ENCODE measurements at regions not wholly inside any gene's neighbourhood (a gene's known extent, or its start where the extent isn't known, plus 50 kb on each side); places are given as distances from the start of the nearest gene placed in this dataset.

DNA sequence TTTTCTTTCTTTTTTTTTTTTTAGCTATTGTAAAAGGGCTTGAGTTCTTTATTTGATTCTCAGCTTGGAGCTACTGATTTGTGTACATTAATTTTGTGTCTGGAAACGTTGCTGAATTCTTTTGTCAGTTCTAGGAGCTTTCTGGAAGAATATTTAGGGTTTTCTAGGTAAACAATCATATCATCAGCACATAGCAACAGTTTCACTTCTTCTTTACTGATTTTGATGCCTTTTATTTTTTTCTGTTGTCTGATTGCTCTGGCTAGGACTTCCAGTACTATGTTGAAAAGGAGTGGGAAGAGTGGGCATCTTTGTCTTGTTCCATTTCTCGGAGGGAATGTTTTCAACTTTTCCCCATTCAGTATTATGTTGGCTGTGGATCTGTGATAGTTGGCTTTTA lies 292.2 kb downstream of the GABRG1 start:
- intact Hi-C loops (cut with DNase I): no loop called here
- DNase-seq (ENCODE audit: missing footprints) (no peak), ATAC-seq (no peak)

DNA sequence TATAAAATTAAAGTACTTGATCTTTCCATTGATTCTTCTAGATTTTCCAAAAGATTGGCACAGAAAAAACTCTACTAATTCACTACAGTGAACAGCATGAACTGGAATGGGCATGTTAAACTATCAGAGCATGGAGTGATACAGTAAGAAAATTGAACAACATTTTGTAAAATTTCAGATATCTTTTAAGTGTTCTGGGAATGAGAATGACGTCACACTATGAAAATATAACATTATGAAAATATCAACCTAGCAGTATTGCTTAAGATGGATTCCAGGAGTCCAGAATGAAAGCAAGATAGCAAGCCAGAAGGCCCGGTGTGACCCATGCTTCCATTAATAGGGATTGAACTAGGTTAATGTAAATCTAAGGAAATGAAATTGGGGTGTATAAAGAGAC lies 319.9 kb downstream of the GABRG1 start:
- ATAC-seq (no peak), DNase-seq (ENCODE audit: missing footprints) (no peak)
- intact Hi-C loops (cut with DNase I): no loop called here

DNA sequence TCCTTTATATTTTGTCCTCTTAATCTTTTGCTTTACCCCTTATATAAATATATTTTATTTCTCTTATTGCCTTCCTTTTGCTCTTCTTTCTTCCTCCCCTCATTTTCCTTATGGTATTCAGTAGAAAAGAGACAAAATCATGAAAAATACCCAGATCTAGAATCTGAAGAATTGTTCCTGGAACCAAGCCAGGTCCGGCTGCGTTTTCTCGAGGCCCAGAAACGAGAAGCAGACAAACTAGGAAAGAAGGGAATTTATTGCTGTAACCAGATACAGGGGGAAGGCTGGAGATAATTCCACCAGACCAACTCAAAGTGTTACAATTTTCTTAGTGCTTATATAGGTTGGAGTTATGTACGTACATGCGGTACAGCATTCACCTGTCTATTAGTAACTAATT lies 328.7 kb downstream of the GABRG1 start:
- no peak for ATAC-seq
- intact Hi-C loops (cut with DNase I): no loop called here

DNA sequence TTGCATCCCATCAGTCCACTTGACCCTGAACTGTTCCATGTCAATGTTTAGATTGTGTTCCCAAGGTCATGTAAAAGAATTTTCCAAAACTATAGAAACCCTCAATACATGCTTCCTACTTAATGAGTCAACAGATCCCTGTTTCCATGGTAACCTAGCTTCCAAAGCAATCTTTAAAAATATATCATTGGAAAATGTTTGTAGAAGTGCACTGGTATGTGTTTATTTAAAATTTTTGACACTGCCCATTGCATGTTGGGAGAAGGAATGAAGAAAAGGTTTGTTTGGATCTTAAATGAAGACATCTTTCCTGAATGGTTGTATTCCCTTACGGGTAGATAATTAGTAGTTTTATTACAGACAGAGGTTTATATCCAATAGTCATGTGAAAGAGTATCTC lies 345.3 kb downstream of the GABRG1 start:
- ATAC-seq: no peak
- DNase-seq (ENCODE audit: missing footprints): no peak
- intact Hi-C loops (cut with DNase I): no loop called here

More for the DNA sequence above, 328.7 kb downstream of the GABRG1 start:
- peak; percentile 9 for DNase-seq (ENCODE audit: missing footprints)

DNA sequence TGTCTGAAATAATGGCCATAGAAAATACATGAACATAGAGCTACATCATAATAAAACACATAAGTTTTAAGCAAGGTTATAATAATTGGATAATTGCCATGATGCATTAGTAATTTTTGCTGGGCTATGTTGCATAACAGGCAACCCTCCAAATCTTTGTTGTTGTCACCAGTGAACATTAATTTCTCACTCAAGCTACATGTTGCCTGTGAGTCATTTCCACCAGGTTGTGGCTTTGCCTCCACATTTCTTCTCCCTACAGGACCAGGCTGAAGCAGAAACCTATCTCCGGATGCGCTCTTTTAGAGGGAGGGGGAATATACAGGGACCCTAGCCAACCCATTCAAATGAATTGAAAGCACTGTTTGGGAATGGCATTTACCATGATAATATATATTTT lies 347.7 kb downstream of the GABRG1 start:
- DNase-seq (ENCODE audit: missing footprints) (no peak), ATAC-seq (no peak)
- intact Hi-C loops (cut with DNase I): no loop called here

DNA sequence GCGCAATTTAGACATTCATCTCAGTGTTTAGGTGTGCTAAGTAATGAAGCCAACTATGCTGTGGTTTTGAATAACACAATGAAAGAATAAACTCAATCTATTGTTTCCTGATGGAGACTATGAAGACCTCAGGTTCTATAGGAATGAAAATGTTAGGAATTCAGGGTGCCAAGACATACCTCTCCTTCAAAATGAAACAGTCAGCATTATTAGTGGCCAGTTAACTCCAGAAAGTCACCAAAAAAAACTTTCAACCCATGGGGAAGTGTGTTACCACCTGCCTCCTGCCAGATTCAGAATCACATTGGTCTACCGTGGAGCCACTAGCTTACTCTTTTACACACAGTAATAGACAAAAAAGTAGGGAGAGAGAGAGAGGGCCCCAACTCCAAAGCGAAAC lies 352.9 kb downstream of the GABRG1 start:
- intact Hi-C loops (cut with DNase I): no loop called here
- ATAC-seq: no peak

DNA sequence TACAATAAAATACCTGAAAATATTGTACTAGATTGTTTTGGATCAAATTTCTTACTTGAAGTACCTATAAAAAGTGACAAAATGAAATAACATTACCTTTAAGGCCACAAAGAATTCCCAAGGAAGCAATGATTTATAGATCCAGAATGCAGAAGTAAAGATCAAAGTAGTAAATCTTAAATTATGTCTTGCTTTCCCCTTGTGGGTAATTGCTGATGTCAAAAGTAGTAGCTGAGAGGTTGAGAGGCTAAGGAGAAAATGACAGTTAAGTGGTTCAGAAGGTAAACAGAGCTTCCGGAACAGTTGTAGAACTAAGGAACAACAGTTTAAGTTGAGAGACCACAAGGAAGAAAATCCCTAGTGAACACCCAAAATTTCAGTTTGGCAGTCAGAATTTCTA lies 358.3 kb downstream of the GABRG1 start:
- DNase-seq (ENCODE audit: missing footprints) (no peak), ATAC-seq (no peak)
- intact Hi-C loops (cut with DNase I): no loop called here

More for the DNA sequence above, 352.9 kb downstream of the GABRG1 start:
- no peak for DNase-seq (ENCODE audit: missing footprints)

DNA sequence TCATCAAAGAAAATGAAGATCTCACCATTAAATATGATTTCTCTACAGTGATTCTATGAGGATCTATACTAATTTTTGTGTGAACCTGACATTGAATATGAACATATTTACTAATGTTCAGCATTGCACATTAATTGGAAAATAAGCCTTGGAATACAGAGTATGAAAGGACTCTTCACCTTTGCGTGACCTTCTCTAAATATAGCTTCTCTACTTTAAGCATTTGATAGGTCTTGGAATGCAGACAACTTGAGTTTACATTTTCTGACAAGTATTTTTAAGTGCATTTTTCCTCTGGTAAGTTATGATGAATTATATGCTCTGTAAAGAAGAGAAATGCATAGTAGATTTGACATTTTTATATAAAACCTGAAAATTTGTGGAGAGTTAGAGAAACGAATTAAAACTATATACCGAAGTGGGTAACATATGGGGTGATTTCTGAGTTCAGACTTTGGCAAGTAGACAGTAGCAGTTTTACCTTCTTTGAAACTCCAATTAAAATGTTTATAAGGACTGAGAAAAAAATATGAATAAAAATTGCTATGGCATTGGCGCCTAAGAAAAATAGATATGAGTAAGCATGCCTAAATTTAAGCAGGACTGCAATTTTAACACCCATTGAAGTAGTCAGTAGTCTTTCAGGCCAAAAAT lies 371.9 kb downstream of the GABRG1 start:
- no peak for ATAC-seq
- intact Hi-C loops (cut with DNase I): no loop called here
- DNase-seq (ENCODE audit: missing footprints): no peak

DNA sequence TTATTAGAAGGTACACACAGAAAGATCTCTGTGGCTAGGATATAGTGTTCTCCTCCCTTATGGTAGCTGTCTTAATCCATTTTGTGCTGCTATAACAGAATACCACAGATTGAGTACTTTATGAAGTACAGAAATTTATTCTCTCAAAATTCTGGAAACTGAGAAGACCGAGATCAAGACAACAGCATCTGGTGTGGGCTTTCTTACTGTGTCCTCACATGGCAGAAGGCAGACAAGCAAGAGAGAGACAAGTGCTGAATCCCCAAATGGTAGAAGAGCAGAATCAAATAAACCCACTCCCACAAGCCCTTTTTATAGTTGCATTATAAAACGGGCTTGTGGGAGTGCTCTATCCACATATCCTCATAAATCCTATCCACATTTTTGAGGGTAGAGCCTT lies 373.1 kb downstream of the GABRG1 start:
- intact Hi-C loops (cut with DNase I): no loop called here
- ATAC-seq: no peak
- no peak for DNase-seq (ENCODE audit: missing footprints)

DNA sequence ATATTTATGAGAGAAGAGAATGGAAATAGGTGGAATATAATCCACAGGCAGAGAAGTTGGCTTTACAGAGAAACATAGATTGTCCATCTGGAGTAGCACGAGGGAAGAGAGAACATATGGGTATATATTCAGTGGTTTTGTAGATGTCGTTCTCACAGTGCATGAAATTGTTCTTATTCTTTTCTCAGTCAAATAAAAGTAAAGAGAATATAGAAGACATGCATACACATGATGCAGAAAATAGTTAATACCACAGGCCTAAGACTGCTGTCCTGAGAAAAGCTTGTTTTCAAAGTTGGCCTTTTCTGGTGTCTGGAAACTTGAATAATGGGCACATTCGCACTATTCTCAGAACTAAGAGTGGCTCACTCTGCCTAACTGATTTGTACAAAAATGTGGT lies 378.1 kb downstream of the GABRG1 start:
- DNase-seq (ENCODE audit: missing footprints) (no peak), ATAC-seq (no peak)
- intact Hi-C loops (cut with DNase I): no loop called here

DNA sequence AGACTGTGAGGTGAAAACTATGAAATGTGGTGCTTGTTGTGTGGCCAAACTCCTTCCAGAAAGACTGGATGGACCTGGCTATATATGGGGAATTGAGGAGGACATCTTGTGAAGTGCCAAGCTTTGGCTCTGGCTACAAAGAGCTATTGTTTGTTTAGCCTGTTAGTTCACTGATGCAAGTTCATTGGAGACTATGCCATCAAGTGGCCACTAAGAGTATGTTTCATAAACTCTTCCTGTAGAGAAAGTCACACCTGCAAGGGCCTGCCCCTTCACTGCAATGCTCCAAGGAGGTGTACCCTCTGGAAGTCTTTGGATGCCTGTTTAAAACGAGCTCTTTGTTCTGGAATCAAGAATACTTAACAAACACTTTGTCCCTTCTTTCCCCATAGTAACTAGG lies 382.0 kb downstream of the GABRG1 start:
- intact Hi-C loops (cut with DNase I): no loop called here
- DNase-seq (ENCODE audit: missing footprints): no peak
- no peak for ATAC-seq

DNA sequence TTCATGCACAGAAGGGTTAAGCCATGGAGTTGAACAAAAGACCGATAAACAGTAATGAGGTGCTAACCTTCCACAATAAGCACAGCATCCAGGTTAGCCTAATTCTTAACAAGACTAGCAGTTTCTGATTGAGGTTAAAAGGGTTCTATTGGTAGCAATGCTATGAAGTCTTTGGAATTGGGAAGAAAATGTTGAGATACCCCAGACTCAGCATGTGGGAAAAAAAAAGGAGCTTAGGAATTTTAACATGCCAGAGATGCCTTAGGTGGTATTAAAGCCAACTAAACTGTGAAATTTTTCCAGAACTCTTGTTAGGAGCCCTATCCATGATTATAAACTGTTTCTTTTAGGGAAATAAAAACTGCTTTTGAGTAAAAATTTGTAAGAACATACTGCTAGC lies 391.7 kb downstream of the GABRG1 start:
- ATAC-seq (no peak), DNase-seq (ENCODE audit: missing footprints) (no peak)
- intact Hi-C loops (cut with DNase I): no loop called here

DNA sequence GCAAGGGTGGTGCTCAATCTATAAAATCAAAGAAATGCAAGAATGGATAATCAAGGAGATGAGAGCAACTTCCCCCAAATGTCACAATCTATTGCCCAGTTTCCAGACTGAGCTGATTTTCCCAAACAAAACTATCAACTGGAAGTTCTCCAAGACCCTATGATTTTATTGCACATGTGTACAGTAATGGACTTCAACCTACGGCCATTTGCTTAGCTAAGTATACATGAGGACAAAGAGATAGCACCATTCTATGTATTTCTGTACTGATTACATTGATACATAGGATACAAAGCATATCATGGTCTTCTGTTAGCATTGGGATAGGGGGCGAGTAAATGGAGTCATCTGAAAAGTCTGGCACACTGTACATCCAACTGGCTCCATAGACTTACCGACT lies 407.8 kb downstream of the GABRG1 start:
- intact Hi-C loops (cut with DNase I): no loop called here
- DNase-seq (ENCODE audit: missing footprints) (no peak), ATAC-seq (no peak)

DNA sequence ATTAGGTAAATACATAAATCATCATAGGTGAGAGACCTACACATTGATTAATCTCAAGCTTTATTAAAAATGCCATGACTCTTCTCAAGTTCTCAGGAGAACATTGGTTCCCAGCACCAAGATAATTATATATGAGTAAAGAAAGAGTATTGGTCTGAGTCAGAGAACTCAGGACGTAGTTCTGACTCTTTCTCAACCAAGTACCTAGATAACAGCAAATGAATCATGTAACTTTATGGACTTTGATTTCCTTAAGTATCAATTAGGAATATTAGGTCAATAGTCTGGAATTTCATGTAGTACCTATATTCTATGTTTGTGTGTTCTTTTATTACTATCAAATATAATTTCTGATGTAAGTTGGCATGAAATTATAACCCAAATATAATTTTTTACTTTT lies 409.9 kb downstream of the GABRG1 start:
- ATAC-seq (no peak), DNase-seq (ENCODE audit: missing footprints) (no peak)
- intact Hi-C loops (cut with DNase I): no loop called here

DNA sequence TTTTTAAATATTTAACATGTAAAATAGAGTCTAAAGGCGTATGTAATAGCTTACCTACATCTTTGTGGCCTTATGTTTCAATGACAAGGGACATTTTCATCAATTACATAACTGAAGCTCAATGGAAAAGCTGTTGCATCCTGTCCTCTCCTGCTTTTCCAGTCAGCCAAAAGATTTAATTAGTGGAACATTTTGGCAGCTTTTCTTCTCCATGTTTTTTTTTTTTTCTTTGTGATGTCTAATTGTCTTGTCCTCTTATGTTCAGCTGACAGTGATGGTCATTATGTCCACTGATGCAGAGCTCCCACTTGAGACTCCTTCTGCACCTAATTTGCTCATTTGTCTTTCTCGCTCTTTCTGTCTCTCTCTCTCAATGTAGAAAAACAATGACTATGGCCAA lies 422.2 kb downstream of the GABRG1 start:
- ATAC-seq (no peak), DNase-seq (ENCODE audit: missing footprints) (no peak)
- intact Hi-C loops (cut with DNase I): no loop called here

DNA sequence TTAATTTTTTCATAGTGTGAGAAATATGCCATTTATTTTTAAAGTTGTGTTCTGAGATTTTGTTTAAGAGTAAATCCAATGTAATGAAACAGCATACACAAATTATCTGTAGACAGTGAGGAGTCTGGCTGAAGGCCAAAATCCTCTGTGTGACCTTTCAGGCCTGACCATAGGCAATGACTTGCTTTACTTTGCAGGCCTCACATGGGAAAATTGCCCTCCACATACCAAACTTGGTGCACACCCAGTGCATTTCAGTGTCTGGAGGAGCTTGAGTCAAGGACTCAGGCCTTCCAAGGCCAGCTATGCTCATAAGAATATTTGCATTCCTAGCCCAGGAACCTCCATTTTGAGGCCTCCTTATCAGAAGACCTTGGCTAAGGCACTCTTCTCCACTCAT lies 430.1 kb downstream of the GABRG1 start:
- ATAC-seq: no peak
- intact Hi-C loops (cut with DNase I): no loop called here
- DNase-seq (ENCODE audit: missing footprints): no peak

DNA sequence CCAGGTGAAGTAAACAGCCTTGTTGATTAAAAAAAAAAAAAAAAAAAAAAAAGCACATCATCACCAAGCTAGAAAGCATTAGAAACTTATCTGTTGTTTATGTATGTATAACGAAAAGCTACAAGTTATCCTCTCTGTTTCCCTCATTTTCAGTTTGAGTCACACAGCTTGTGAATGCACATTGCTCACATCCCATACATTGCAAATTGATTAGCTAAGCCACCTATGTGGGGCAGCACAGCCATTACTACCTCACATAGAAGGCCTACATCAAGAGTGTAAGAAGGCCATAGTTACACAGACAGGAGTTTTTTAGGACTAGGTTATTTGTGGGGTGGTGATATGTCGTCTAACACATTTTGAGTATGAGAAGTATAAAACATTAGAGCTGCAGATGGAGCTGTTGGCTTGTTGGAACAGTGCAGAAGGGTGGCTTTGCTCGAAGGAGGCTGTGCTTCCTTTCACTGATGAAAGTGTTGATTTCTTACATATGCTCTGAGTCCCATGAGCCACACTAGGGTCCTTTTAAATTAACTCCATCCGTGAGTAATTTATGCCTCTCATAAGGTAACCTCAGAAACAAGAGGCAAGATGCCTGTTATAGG lies 431.6 kb downstream of the GABRG1 start:
- no peak for ATAC-seq
- intact Hi-C loops (cut with DNase I): no loop called here
- no peak for DNase-seq (ENCODE audit: missing footprints)

DNA sequence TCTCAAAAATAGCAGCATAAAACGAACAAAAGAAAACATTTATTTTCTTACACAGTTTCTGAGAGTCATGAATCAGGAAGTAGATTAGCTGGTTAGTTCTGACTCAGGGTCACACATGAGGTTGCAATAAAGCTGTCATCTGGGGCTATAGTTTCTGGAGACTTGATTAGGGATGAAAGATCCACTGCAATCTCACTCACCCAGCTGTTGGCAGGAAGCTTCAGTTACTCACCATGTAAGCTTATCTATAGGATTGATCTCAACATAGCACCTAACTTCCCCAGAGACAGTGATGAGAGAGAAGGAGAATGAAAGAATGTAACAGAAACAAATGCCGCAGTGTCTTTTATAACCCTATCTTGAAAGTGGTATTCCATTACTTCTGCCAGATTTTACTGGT lies 435.5 kb downstream of the GABRG1 start:
- ATAC-seq (no peak), DNase-seq (ENCODE audit: missing footprints) (no peak)
- intact Hi-C loops (cut with DNase I): no loop called here

DNA sequence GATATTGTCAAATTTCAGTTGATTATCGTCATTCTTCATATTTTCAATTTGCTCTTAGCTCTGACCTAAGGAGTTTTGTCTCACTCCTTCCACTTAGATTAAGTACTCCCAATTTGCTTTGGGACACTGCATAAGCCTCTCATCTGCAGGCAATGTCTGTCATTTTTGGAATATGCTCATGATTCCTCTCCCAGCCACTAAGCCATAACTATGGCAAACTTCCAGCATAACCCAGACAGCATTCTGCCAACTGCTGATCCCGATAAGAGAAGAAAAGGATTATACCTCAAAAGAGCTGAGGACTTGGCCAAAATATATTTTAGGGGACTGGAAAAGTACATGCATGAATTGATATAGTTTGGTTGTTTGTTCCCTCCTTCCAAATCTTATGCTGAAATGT lies 444.4 kb downstream of the GABRG1 start:
- intact Hi-C loops (cut with DNase I): no loop called here
- DNase-seq (ENCODE audit: missing footprints): no peak
- ATAC-seq: no peak

DNA sequence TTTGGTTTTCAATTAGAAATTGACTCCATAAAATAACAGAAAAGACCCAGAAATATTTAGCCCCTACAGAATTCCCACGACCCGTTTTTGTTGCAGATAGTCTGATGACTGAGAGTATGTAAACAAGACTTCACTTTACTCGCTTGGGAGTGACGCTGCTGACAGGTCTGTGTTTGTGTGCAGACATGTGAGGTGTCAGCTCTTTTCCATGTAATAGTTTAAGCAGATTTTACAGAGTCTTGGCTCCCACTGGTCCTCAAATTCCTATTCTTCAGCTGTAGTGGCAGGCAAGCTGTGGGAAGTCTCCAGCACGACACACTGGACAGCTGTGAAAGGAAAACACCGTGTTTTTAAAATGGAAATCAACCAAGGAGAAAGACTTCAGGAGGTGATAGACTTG lies 455.7 kb downstream of the GABRG1 start:
- DNase-seq (ENCODE audit: missing footprints) (no peak), ATAC-seq (no peak)
- intact Hi-C loops (cut with DNase I): loop anchor here (10.0 kb wide), 1 partner anchor 823 kb away; no protein-coding TSS in a partner anchor

DNA sequence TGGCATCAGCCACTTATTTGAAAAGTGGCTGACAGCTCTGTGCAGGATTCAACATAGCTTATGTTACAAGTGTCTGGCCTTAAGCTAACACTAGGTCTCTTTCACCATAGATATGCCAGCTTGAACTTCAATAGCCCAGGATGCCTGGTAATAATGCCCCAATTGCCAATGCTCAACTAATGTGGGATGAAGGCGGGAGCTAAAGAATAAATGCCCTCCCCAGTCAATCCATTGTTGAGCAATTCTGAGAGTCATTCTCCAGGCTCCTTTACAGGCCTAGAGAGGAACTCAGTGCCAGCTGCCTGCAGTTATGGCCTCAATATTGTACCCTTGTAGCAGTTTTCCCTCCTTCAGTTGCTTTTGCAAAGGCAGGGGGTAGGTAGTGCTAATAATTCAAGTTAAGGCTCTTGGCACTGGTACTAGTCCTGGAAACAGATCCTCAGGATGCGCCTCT lies 460.2 kb downstream of the GABRG1 start:
- intact Hi-C loops (cut with DNase I): loop anchor here (10.0 kb wide), 1 partner anchor 819 kb away; no protein-coding TSS in a partner anchor
- peak; percentile 95 for ATAC-seq

More for the DNA sequence above, 460.2 kb downstream of the GABRG1 start:
- no peak for DNase-seq (ENCODE audit: missing footprints)
